Activated T-helper 1 cell treated with anti-CD3 and anti-CD28 coated beads, Interleukin-12 subunit alpha, Interleukin-12 subunit beta, Interleukin-2, Interleukin-4 antibody, amounts not matched to agents 30 ng/mL and 10 ng/mL and 1 ng/mL, durations not matched to agents 14 hours and 24 hours and 36 hours (primary cell): ENCODE measurements at regions not wholly inside any gene's neighbourhood (a gene's known extent, or its start where the extent isn't known, plus 50 kb on each side); places are given as distances from the start of the nearest gene placed in this dataset.

Experiments
- DNase-seq: peaks from one replicate; pipeline ENCODE4 v3.0.0; 2021; ENCODE audit warnings: low spot score
- H3K27ac Mint-ChIP-seq: one replicate; pipeline ENCODE4 v1.8.0; 2021; ENCODE audit warnings: mild to moderate bottlenecking, mixed read lengths
- H3K27me3 Mint-ChIP-seq: one replicate; pipeline ENCODE4 v1.8.0; 2022; ENCODE audit warnings: mild to moderate bottlenecking, moderate library complexity, mixed read lengths; ENCODE audit not compliant: insufficient read depth
- H3K36me3 Mint-ChIP-seq: one replicate; pipeline ENCODE4 v1.8.0; 2021; ENCODE audit warnings: low read depth, mixed read lengths
- H3K4me1 Mint-ChIP-seq: one replicate; pipeline ENCODE4 v1.8.0; 2021; ENCODE audit warnings: low read depth, mixed read lengths
- H3K4me3 Mint-ChIP-seq: one replicate; pipeline ENCODE4 v1.8.0; 2021; ENCODE audit warnings: mild to moderate bottlenecking, moderate library complexity, mixed read lengths
- H3K9me3 Mint-ChIP-seq: one replicate; pipeline ENCODE4 v1.8.0; 2021; ENCODE audit warnings: mixed read lengths
- intact Hi-C: fragments of 100-400 bp; cut with micrococcal nuclease; formaldehyde crosslinking; loops from one replicate; pipeline ENCODE4 v1.15.1; 2024

- no peak for DNase-seq
- intact Hi-C loops, result no loop called here
- no peak overlapping the region for H3K27ac Mint-ChIP-seq
- peaks cover 3% of the 10 kb centered on the region for H3K9me3 Mint-ChIP-seq
- H3K4me3 Mint-ChIP-seq, result no peak overlapping the region
- no peaks in the 10 kb centered on the region for H3K4me1 Mint-ChIP-seq
- peaks cover 2% of the 10 kb centered on the region for H3K27me3 Mint-ChIP-seq
- no peaks in the 10 kb centered on the region for H3K36me3 Mint-ChIP-seq
Observed at GRCh38 chr21:43297391-43297981, 128.7 kb downstream of the CRYAA start.

- no peak overlapping the region for H3K4me3 Mint-ChIP-seq
- H3K36me3 Mint-ChIP-seq, result no peaks in the 10 kb centered on the region
- peaks cover 2% of the 10 kb centered on the region for H3K27me3 Mint-ChIP-seq
- no peaks in the 10 kb centered on the region for H3K4me1 Mint-ChIP-seq
- H3K27ac Mint-ChIP-seq, result no peak overlapping the region
- H3K9me3 Mint-ChIP-seq, result peaks cover 3% of the 10 kb centered on the region
- intact Hi-C loops, result no loop called here
- DNase-seq, result no peak
Observed at GRCh38 chr21:43295066-43295958, 126.5 kb downstream of the CRYAA start.

GRCh38 chr21:43294194-43294902 is 125.5 kb downstream of the CRYAA start:
- H3K9me3 Mint-ChIP-seq, result peaks cover 3% of the 10 kb centered on the region
- intact Hi-C loops, result no loop called here
- peaks cover 2% of the 10 kb centered on the region for H3K27me3 Mint-ChIP-seq
- DNase-seq, result no peak
- H3K27ac Mint-ChIP-seq, result no peak overlapping the region
- no peak overlapping the region for H3K4me3 Mint-ChIP-seq
- no peaks in the 10 kb centered on the region for H3K4me1 Mint-ChIP-seq
- no peaks in the 10 kb centered on the region for H3K36me3 Mint-ChIP-seq

GRCh38 chr21:43292866-43293142 is 124.0 kb downstream of the CRYAA start:
- intact Hi-C loops, result no loop called here
- Mint-ChIP-seq H3K9me3 (peaks cover 3% of the 10 kb centered on the region), H3K4me3 (no peak overlapping the region), H3K27ac (no peak overlapping the region), H3K4me1 (no peaks in the 10 kb centered on the region), H3K27me3 (peaks cover 2% of the 10 kb centered on the region), H3K36me3 (no peaks in the 10 kb centered on the region)
- DNase-seq, result no peak

DNA sequence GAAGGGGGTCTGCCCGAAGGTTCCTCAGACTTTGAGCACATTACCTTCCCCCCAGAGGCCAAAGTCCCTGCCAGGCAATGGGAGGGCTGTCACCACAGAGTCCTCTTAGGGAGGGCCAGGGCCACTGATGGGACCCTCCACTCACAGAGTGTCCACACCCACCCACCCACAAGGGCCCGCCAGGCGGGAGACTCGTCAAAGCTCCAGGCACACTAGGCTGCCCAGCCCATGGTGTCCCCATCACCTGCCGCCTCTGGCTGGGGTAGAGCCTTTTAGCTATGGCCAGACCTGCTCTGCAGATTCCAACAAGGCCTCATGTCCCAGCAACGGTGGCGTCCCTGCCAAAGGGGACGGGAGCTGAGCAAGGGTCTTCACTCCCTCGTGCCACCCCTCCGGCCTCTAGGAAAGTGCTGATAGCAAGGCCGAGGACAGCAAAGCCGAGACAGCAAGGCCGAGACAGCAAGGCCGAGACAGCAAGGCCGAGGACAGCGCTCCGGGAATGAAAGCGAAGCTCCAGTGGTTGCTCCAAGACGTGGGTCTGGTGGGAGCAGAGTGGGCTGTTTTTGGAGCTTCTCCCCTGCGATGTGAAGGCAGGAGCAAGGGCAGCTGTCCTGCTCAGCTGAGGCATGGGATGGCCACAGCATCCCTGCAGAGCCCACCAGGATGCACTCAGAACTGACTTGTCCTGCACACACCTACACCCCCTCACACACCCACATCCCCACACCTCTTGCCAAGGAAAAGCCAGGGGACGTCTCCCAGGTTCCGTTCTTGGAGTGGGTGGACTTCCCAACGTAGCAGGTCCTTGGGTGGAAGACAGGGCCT is 123.4 kb downstream of the CRYAA start:
- intact Hi-C loops, result no loop called here
- H3K27ac Mint-ChIP-seq, result no peak overlapping the region
- no peak overlapping the region for H3K4me3 Mint-ChIP-seq
- H3K36me3 Mint-ChIP-seq, result no peaks in the 10 kb centered on the region
- no peak for DNase-seq
- H3K4me1 Mint-ChIP-seq, result peaks cover 2% of the 10 kb centered on the region
- peaks cover 3% of the 10 kb centered on the region for H3K9me3 Mint-ChIP-seq
- H3K27me3 Mint-ChIP-seq, result peaks cover 2% of the 10 kb centered on the region

DNA sequence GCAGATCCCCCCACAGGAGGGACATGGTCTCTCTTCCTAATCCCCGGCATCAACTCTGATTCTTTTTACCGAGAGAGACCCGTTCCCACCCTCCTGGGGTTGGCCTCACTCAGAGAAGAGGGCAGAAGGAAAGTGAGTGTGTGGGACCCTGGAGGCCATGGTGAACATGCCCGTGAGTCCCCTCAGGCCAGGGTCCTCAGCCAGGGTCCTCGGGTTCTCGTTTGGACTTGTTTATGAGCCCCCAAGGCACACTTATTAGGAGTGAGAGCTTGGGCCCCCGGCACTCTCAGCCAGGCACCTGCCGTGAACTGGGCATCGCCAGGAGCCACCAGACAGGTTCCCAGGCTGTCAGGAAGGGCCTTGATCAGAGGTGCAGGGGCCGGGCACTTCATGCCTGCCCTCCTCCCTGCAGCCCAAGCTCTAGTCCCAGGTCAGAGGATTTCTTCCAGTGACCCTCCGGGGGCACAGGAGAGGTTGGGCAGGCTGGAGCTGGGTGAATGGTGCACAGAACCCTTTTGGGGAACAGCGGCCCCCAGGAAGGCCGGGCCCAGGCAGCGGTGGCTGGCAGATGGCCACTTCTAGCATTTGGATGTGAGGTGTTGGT is 122.6 kb downstream of the CRYAA start:
- Mint-ChIP-seq H3K4me1 (peaks cover 6% of the 10 kb centered on the region), H3K36me3 (no peaks in the 10 kb centered on the region), H3K27ac (no peak overlapping the region), H3K4me3 (no peak overlapping the region), H3K27me3 (peaks cover 2% of the 10 kb centered on the region), H3K9me3 (peaks cover 3% of the 10 kb centered on the region)
- intact Hi-C loops, result no loop called here
- no peak for DNase-seq

- H3K4me1 Mint-ChIP-seq, result peaks cover 6% of the 10 kb centered on the region
- H3K9me3 Mint-ChIP-seq, result peaks cover under 1% of the 10 kb centered on the region
- intact Hi-C loops, result no loop called here
- no peak overlapping the region for H3K4me3 Mint-ChIP-seq
- DNase-seq, result no peak
- H3K27me3 Mint-ChIP-seq, result peaks cover 2% of the 10 kb centered on the region
- no peak overlapping the region for H3K27ac Mint-ChIP-seq
- H3K36me3 Mint-ChIP-seq, result no peaks in the 10 kb centered on the region
Observed at GRCh38 chr21:43290421-43291346, 121.9 kb downstream of the CRYAA start.

DNA sequence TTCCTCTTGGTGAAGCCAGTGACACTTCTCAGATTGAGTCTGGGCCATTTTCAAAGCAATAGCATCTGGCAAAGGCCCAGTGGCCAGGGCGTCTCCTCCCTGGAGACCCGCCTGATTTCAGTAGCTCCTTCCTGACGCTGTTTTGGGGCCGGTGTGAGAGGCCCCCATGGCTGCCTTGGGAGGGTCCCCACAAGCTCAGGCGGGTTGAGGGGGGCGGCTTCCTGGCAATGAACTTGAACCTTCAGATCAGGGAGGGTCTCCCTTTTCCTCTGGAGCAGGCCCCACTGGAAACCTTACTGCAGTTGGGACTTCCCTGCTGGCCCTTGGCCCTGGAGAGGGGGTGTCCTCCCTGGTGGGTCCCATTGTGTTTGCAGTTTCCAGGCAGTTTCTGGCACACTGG is 121.2 kb downstream of the CRYAA start:
- peaks cover 6% of the 10 kb centered on the region for H3K4me1 Mint-ChIP-seq
- no peaks in the 10 kb centered on the region for H3K36me3 Mint-ChIP-seq
- intact Hi-C loops, result no loop called here
- peaks cover 2% of the 10 kb centered on the region for H3K27me3 Mint-ChIP-seq
- no peak overlapping the region for H3K27ac Mint-ChIP-seq
- H3K4me3 Mint-ChIP-seq, result no peak overlapping the region
- H3K9me3 Mint-ChIP-seq, result no peaks in the 10 kb centered on the region
- no peak for DNase-seq

GRCh38 chr21:43289442-43289841 is 120.6 kb downstream of the CRYAA start:
- DNase-seq, result no peak
- no peak overlapping the region for H3K4me3 Mint-ChIP-seq
- H3K36me3 Mint-ChIP-seq, result no peaks in the 10 kb centered on the region
- intact Hi-C loops, result no loop called here
- H3K27me3 Mint-ChIP-seq, result no peaks in the 10 kb centered on the region
- H3K27ac Mint-ChIP-seq, result no peak overlapping the region
- H3K9me3 Mint-ChIP-seq, result no peaks in the 10 kb centered on the region
- peaks cover 6% of the 10 kb centered on the region for H3K4me1 Mint-ChIP-seq

DNA sequence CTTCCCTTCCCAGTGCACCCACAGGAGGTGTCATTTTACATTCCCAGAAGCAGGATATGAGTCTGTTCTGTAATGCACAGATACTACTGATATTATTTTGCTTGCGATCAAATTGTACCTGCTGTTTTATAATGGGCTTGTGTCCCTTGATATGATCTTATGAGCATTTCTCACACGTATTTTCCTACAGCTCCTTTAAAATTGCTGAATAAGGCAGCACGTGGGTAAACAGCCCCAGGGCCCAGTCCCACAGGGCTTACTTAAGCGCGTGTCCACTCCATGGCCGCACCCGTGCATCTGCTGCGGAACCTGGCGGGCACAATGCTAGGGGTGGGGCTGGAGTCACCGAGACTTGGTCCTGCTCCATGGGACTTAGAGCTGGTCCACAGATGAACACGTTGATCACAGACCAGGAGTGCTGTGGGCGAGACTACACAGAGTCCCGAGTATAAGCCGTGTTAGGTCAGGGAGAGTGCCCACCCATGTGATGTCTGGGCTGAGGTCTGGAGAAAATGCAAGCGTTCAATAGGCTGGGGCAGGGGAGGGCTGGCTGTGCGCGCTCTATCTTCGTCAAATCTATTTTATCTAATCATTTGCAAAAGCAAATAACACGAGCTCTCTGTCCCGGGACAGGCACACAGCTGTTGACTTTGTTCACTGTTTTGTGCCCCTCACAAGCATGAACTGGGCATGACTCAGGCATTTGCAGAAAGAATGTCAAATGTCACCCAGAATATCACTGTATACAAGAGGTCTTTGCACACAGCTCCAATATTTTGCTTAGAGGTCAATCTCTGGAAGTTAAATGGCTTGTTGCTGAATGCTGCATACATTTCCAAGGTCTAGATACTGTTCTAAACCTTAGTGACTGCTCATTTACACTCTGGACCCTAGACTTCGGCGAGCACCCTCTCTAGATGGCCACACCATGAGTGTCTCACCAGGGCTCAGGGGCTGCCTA is 119.3 kb downstream of the CRYAA start:
- H3K4me3 Mint-ChIP-seq, result no peak overlapping the region
- H3K4me1 Mint-ChIP-seq, result peaks cover 6% of the 10 kb centered on the region
- H3K27me3 Mint-ChIP-seq, result no peaks in the 10 kb centered on the region
- H3K36me3 Mint-ChIP-seq, result no peaks in the 10 kb centered on the region
- H3K27ac Mint-ChIP-seq, result no peak overlapping the region
- DNase-seq, result no peak
- intact Hi-C loops, result no loop called here
- H3K9me3 Mint-ChIP-seq, result no peaks in the 10 kb centered on the region

DNA sequence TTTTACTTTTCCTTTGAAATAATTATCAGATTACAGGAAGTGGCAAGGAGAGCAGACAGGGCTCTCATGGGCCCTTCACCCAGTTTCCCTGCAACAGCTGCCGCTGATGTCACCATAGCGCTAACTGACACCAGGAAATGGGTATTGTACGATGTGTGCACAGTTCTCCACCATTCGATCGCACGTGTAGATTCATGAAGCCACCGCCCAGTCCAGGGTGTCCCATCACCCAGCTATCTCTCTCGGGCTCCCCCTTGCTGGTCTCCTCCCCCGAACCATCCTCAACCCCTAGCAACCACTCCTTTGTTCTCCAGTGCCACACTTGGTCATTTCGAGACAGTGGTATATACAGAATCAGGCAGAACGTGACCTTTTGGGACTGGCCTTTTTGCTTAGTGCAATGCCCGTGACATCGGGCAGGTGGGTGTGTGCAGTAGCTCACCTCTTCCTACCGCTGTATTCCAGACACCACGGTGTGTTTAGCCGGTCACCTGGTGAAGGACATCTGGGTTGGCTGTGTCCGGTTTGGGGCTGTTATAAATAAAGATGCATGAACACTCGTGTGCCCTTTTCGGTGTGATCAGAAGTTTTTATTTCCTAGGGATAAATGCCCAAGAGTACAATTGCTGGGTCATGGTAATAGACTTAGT is 118.4 kb downstream of the CRYAA start:
- Mint-ChIP-seq H3K36me3 (no peaks in the 10 kb centered on the region), H3K27ac (no peak overlapping the region), H3K9me3 (no peaks in the 10 kb centered on the region), H3K4me3 (no peak overlapping the region), H3K27me3 (no peaks in the 10 kb centered on the region), H3K4me1 (peaks cover 6% of the 10 kb centered on the region)
- DNase-seq, result no peak
- intact Hi-C loops, result no loop called here
